Prostate gland (tissue), 2 donors: ENCODE measurements at regions not wholly inside any gene's neighbourhood (a gene's known extent, or its start where the extent isn't known, plus 50 kb on each side); places are given as distances from the start of the nearest gene placed in this dataset.

ENCODE experiments used
- CTCF ChIP-seq, 4 experiments: fragments of 200-600 bp in 2 of 4; fragments of 450-650 bp in 2 of 4; sonication (generic) in 2 of 4; IDR thresholded peaks; 1 replicate in 3 of 4; 2 replicates in 1 of 4; pipeline ENCODE4 v1.5.1; 2016 to 2019; ENCODE audit warnings: antibody characterized with exemption in 4 of 4, mild to moderate bottlenecking in 2 of 4, moderate library complexity in 2 of 4
- POLR2A ChIP-seq: fragments of 450-650 bp; IDR thresholded peaks from one replicate; pipeline ENCODE4 v1.6.1; 2016; ENCODE audit warnings: antibody characterized with exemption, mild to moderate bottlenecking
- POLR2AphosphoS5 ChIP-seq: sonication (generic); formaldehyde crosslinking; IDR thresholded peaks from one replicate; pipeline ENCODE4 v1.6.1; 2017; ENCODE audit warnings: antibody characterized with exemption

- TF ChIP-seq CTCF (IDR thresholded peaks at IDR 0.05) (no peak), POLR2A (no peak), POLR2AphosphoS5 (no peak)
Measured at GRCh38 chr18:75502286-75502685, 74.8 kb upstream of the SMIM21 start.
